ENCODE measurements at regions not wholly inside any gene's neighbourhood (a gene's known extent, or its start where the extent isn't known, plus 50 kb on each side); places are given as distances from the start of the nearest gene placed in this dataset.
"Not testable (repeated sequence)": the region's sequence is repeated elsewhere in the genome, so short reads cannot be mapped to it uniquely, and the experiment has no call there.

- no peak for DNase-seq
These were observed 248.2 kb downstream of the PARM1 start for GRCh38 chr4:75180790-75181776.

GRCh38 chr4:75180217-75180616, 247.3 kb downstream of the PARM1 start:
- no peak for DNase-seq

GRCh38 chr4:75179510-75179909, 246.6 kb downstream of the PARM1 start:
- no peak for DNase-seq

GRCh38 chr4:75172551-75172950, 239.6 kb downstream of the PARM1 start:
- no peak for DNase-seq

- no peak for DNase-seq
These were observed 236.5 kb downstream of the PARM1 start for GRCh38 chr4:75169427-75169826.

- DNase-seq = no peak
These were observed 236.1 kb downstream of the PARM1 start for GRCh38 chr4:75169020-75169419.

- no peak for DNase-seq
These were observed 235.6 kb downstream of the PARM1 start for GRCh38 chr4:75168548-75168947.

- not testable (repeated sequence) for DNase-seq
These were observed 232.2 kb downstream of the PARM1 start for GRCh38 chr4:75165100-75165499.

- DNase-seq = no peak
These were observed 225.5 kb downstream of the PARM1 start for GRCh38 chr4:75158451-75158850.

- no peak for DNase-seq
These were observed 222.1 kb downstream of the PARM1 start for GRCh38 chr4:75154994-75155393.

GRCh38 chr4:75146223-75146622, 213.3 kb downstream of the PARM1 start:
- DNase-seq = no peak

- DNase-seq = no peak
These were observed 211.6 kb downstream of the PARM1 start for GRCh38 chr4:75144475-75144874.

- DNase-seq = no peak
These were observed 209.9 kb downstream of the PARM1 start for GRCh38 chr4:75142850-75143249.

- DNase-seq = no peak
These were observed 209.5 kb downstream of the PARM1 start for GRCh38 chr4:75142382-75142781.

- DNase-seq = no peak
These were observed 208.2 kb downstream of the PARM1 start for GRCh38 chr4:75141162-75141561.

- no peak for DNase-seq
These were observed 204.4 kb downstream of the PARM1 start for GRCh38 chr4:75137302-75137701.

GRCh38 chr4:75135068-75135825, 202.3 kb downstream of the PARM1 start:
- DNase-seq = no peak

- DNase-seq = peak; percentile 1 to 8
These were observed 194.0 kb downstream of the PARM1 start for GRCh38 chr4:75126870-75127269.

GRCh38 chr4:75126058-75126457, 193.1 kb downstream of the PARM1 start:
- DNase-seq = no peak

- no peak for DNase-seq
These were observed 189.6 kb downstream of the PARM1 start for GRCh38 chr4:75122424-75123014.

- DNase-seq = no peak
These were observed 185.8 kb downstream of the PARM1 start for GRCh38 chr4:75118739-75119138.

GRCh38 chr4:75110061-75110460, 177.1 kb downstream of the PARM1 start:
- DNase-seq = no peak
